HepG2 (cell line): ENCODE measurements at regions not wholly inside any gene's neighbourhood (a gene's known extent, or its start where the extent isn't known, plus 50 kb on each side); places are given as distances from the start of the nearest gene placed in this dataset.

ENCODE experiments used
- ATAC-seq: fragments of 200-7000 bp; cut with Tn5 transposase; 3 replicates; pipeline ENCODE4 v1.9.1; 2020; ENCODE audit warnings: mild to moderate bottlenecking, moderate library complexity
- BruUV-seq: library from RNA; stranded (reverse); fragments of 400-500 nt; replicated peaks from 2 replicates; lab custom pipeline; 2021; lab: Mats Ljungman, UMichigan
- CTCF ChIA-PET: fragments of 300-600 bp; formaldehyde crosslinking; extraction: SDS; loops from one replicate; lab custom pipeline; 2021; ENCODE audit warnings: low total read pairs, inconsistent platforms, low intra/inter-chr PET ratio; lab: Yijun Ruan, JAX
- POLR2A ChIA-PET: fragments of 350-600 bp; sonication (Branson Sonifier 250); formaldehyde crosslinking; loops from one replicate; lab custom pipeline; 2020; ENCODE audit warnings: antibody characterized with exemption, inconsistent platforms; lab: Yijun Ruan, JAX
- DNase-seq: peaks from one replicate; pipeline ENCODE4 v3.0.0-alpha.2; 2015; ENCODE audit warnings: low spot score
- FAIRE-seq: peaks from 3 replicates; lab custom pipeline; 2011; peaks lifted over from hg19 to GRCh38; lab: Jason Lieb, UNC
- H2AFZ ChIP-seq: one replicate; pipeline ENCODE4 v1.6.1; 2011; ENCODE audit warnings: low read length, inconsistent platforms
- H3K27ac ChIP-seq: fragments of 300-600 bp; 3 replicates; pipeline ENCODE4 v1.8.0; 2011; ENCODE audit warnings: mixed run types, mild to moderate bottlenecking, mixed read lengths, low read length, inconsistent platforms; ENCODE audit not compliant: insufficient read depth; ENCODE audit errors: extremely low read length
- H3K27me3 ChIP-seq, 2 experiments: fragments of 200-600 bp in 1 of 2; 2 replicates in 1 of 2; 3 replicates in 1 of 2; pipeline versions ENCODE4 v1.6.0 to v1.8.0; 2011; ENCODE audit warnings: low read length in 2 of 2, mild to moderate bottlenecking in 2 of 2, moderate library complexity in 2 of 2, inconsistent platforms in 1 of 2; ENCODE audit not compliant: insufficient read depth in 2 of 2, control insufficient read depth in 1 of 2
- H3K36me3 ChIP-seq, 2 experiments: fragments of 200-600 bp in 1 of 2; replicated peaks in 1 of 2; 2 replicates in 1 of 2; 3 replicates in 1 of 2; pipeline versions ENCODE4 v1.5.1 to v1.8.0; 2011; ENCODE audit warnings: low read length in 2 of 2, inconsistent platforms in 1 of 2; ENCODE audit not compliant: insufficient read depth in 2 of 2, control insufficient read depth in 1 of 2
- H3K4me1 ChIP-seq: 2 replicates; pipeline ENCODE4 v1.5.1; 2012; ENCODE audit warnings: low read length, inconsistent platforms; ENCODE audit not compliant: insufficient read depth
- H3K4me2 ChIP-seq: 2 replicates; pipeline ENCODE4 v1.6.0; 2011; ENCODE audit warnings: low read depth, low read length, inconsistent platforms
- H3K4me3 ChIP-seq, 3 experiments: fragments of 200-600 bp in 1 of 3; sonication (generic), shearing (Covaris generic) in 1 of 3; replicated peaks in 1 of 3; 2 replicates each; pipeline ENCODE4 v1.5.1; 2011 to 2016; ENCODE audit warnings: low read length in 3 of 3, inconsistent platforms in 2 of 3, low read depth in 2 of 3, mild to moderate bottlenecking in 2 of 3, control low read depth in 1 of 3, mixed read lengths in 1 of 3; ENCODE audit not compliant: insufficient read depth in 1 of 3
- H3K79me2 ChIP-seq: one replicate; pipeline ENCODE4 v1.6.1; 2011; ENCODE audit warnings: low read length, inconsistent platforms; ENCODE audit not compliant: insufficient read depth
- H3K9ac ChIP-seq: 2 replicates; pipeline ENCODE4 v1.6.0; 2011; ENCODE audit warnings: mild to moderate bottlenecking, low read depth, low read length, inconsistent platforms; ENCODE audit not compliant: insufficient read depth
- H3K9me3 ChIP-seq: 2 replicates; pipeline ENCODE4 v1.5.1; 2012; ENCODE audit warnings: mild to moderate bottlenecking, low read length
- H4K20me1 ChIP-seq: 2 replicates; pipeline ENCODE4 v1.6.0; 2011; ENCODE audit warnings: inconsistent platforms, mild to moderate bottlenecking, low read length, moderate library complexity; ENCODE audit not compliant: insufficient read depth
- BORCS8-MEF2B ChIP-seq: sonication (generic); formaldehyde crosslinking; IDR thresholded peaks from 2 replicates; pipeline ENCODE4 v1.8.0; 2022; ENCODE audit warnings: mild to moderate bottlenecking, missing genetic modification reagents
- CBX1 ChIP-seq: IDR thresholded peaks from one replicate; pipeline ENCODE4 v1.6.1; 2016; ENCODE audit warnings: antibody characterized with exemption, low read depth
- JUNB ChIP-seq: sonication (generic); formaldehyde crosslinking; IDR thresholded peaks from 2 replicates; pipeline ENCODE4 v1.8.0; 2022; ENCODE audit warnings: missing genetic modification reagents, mild to moderate bottlenecking, borderline replicate concordance
- RCOR2 ChIP-seq: IDR thresholded peaks from 2 replicates; pipeline ENCODE4 v1.6.1; 2016; ENCODE audit warnings: missing biosample characterization, missing genetic modification reagents
- THYN1 ChIP-seq: sonication (generic); formaldehyde crosslinking; IDR thresholded peaks from 2 replicates; pipeline ENCODE4 v1.8.1; 2023; ENCODE audit warnings: low read depth, mild to moderate bottlenecking, moderate library complexity, missing genetic modification reagents, borderline replicate concordance
- ZNF530 ChIP-seq: sonication (generic); formaldehyde crosslinking; IDR thresholded peaks from 2 replicates; pipeline ENCODE4 v1.5.0; 2020; ENCODE audit warnings: low read depth, mild to moderate bottlenecking, missing genetic modification reagents
- whole genome bisulfite sequencing: methylation state at CpG from one replicate; pipeline ENCODE4 v1.1.6; 2017; ENCODE audit warnings: low lambda C conversion rate; 5-methylcytosine and 5-hydroxymethylcytosine counted together
- in situ Hi-C: cut with HindIII; loops from 2 replicates; pipeline ENCODE4 v1.10.0; 2017; ENCODE audit warnings: low pct_unique_long_range_greater_than_20kb; ENCODE audit not compliant: extremely low pct_ligation_motif_present
- intact Hi-C: fragments of 100-400 bp; cut with micrococcal nuclease; formaldehyde crosslinking; loops from one replicate; pipeline ENCODE4 v1.10.0; 2022; ENCODE audit not compliant: unreplicated experiment
- TF ChIP-seq, protein P1 (sequence below): sonication (generic); formaldehyde crosslinking; IDR thresholded peaks from 2 replicates; pipeline ENCODE4 v1.5.0; 2020; ENCODE audit warnings: missing genetic modification reagents, mild to moderate bottlenecking, borderline replicate concordance
- TF ChIP-seq, protein P2 (sequence below): sonication (generic); formaldehyde crosslinking; IDR thresholded peaks from 2 replicates; pipeline ENCODE4 v1.4.0; 2020; ENCODE audit warnings: low read depth, missing genetic modification reagents

DNA sequence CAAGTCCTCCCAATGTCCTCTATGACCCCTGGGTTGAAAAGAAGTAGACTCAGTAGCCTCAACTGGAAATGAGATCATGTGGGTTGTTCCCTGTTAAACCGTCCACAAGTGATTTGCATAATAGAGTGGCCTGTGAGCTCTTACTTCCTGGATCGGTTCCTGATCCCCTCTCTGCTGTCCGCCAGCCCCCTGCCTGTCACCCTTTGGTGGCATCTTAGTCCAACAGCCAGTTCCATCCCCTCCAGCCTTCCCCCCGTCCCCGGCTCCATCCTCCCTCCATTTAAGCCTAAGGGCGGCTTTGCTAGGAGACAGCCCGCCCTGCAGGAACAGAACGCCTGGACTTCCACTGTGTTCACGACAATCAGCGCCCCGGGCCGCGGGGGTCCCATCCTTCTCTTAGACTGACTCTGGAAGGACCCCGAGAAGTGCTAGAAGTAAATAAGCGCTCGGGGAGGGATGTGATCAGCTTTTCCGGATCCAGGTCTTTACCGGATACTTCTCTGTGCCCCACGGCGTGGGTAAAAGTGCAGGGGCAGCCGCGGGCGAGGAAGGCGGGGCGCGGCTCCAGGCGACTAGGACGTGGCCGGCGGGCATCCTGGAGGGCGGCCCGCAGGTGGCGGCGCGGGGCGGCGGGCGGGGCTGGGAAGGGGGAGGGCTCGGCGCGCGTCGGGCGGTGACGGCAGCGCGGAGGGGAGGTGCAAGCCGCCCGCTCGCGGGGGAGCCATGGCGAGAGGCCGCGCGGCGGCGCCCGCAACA lies 51.2 kb upstream of the ULK4 start (continued):
- TF ChIP-seq THYN1 (CRISPR knock-in tag) (no peak), BORCS8-MEF2B (CRISPR knock-in tag) (no peak), CBX1 (peak; percentile 50), RCOR2 (CRISPR knock-in tag) (no peak), JUNB (no peak)
- TF ChIP-seq, protein P1, sequence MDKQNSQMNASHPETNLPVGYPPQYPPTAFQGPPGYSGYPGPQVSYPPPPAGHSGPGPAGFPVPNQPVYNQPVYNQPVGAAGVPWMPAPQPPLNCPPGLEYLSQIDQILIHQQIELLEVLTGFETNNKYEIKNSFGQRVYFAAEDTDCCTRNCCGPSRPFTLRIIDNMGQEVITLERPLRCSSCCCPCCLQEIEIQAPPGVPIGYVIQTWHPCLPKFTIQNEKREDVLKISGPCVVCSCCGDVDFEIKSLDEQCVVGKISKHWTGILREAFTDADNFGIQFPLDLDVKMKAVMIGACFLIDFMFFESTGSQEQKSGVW (CRISPR knock-in tag) = no peak

DNA sequence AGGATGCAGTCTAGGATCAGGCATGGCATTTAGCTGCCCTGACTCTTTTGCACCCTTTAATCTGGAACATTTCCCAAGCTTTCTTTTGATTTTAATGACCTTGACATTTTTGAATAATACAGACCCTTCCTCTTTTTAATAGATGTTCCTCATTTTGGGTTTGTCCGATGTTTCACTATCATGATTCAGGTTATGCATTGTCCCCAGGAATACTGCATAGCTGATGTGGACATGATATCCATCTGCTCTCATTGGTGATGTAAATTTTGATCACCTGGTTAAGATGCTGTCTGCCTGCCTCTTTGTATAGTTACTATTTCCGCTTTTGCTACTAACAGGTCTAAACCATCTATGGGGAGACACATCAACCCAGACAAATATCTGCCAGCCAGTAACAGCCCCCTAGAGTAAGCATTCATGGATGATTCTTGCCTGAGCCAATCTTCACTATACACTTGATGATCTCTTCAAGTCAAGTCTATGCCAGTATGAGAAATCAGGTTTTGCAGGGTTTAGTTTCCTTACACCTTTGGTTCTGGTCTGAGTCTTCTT lies 50.6 kb upstream of the ULK4 start:
- TSS peak; percentile 66 for BruUV-seq
- Histone ChIP-seq H3K27me3 (peaks cover 0 to 1% of the 10 kb centered on the region in 2 experiments; a peak in 1 of 5 replicates), H3K36me3 (no peaks in the 10 kb centered on the region), H3K27ac (no peak overlapping the region), H3K9ac (peak overlapping the region; percentile 58; the same call in 1 of the 2 replicates), H4K20me1 (peaks cover 5% of the 10 kb centered on the region), H2AFZ (peak overlapping the region; percentile 93), H3K4me1 (peaks cover 36% of the 10 kb centered on the region), H3K9me3 (no peaks in the 10 kb centered on the region)
- no peak for FAIRE-seq
- intact Hi-C loops = no loop called here
- in situ Hi-C loops = loop anchor here (25.0 kb wide), 1 partner anchor 175 kb away; no protein-coding TSS in a partner anchor
- ChIA-PET POLR2A (no interaction called here), CTCF (interaction anchor here (1.2 kb wide), 1 partner anchor 88 kb away, joined by 4 read pairs; no protein-coding TSS in a partner anchor)
- DNase-seq = no peak
- ATAC-seq = no peak
- 19% methylated on average over 2 of the region's 2 CpGs for WGBS
- TF ChIP-seq ZNF530 (CRISPR knock-in tag) = no peak
- TF ChIP-seq, protein P2, sequence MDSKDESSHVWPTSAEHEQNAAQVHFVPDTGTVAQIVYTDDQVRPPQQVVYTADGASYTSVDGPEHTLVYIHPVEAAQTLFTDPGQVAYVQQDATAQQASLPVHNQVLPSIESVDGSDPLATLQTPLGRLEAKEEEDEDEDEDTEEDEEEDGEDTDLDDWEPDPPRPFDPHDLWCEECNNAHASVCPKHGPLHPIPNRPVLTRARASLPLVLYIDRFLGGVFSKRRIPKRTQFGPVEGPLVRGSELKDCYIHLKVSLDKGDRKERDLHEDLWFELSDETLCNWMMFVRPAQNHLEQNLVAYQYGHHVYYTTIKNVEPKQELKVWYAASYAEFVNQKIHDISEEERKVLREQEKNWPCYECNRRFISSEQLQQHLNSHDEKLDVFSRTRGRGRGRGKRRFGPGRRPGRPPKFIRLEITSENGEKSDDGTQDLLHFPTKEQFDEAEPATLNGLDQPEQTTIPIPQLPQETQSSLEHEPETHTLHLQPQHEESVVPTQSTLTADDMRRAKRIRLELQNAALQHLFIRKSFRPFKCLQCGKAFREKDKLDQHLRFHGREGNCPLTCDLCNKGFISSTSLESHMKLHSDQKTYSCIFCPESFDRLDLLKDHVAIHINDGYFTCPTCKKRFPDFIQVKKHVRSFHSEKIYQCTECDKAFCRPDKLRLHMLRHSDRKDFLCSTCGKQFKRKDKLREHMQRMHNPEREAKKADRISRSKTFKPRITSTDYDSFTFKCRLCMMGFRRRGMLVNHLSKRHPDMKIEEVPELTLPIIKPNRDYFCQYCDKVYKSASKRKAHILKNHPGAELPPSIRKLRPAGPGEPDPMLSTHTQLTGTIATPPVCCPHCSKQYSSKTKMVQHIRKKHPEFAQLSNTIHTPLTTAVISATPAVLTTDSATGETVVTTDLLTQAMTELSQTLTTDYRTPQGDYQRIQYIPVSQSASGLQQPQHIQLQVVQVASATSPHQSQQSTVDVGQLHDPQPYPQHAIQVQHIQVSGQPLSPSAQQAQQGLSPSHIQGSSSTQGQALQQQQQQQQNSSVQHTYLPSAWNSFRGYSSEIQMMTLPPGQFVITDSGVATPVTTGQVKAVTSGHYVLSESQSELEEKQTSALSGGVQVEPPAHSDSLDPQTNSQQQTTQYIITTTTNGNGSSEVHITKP (CRISPR knock-in tag) = peak; percentile 66; the same call in 1 of the 2 replicates
- TF ChIP-seq, all 625 proteins: peak for 1
- Histone ChIP-seq H3K4me2 (peak overlapping the region; percentile 90), H3K4me3 (peak overlapping the region; percentile 62 to 79 (median 74)), H3K79me2 (peaks cover 33% of the 10 kb centered on the region)
